22Rv1 (cell line): ENCODE measurements at regions not wholly inside any gene's neighbourhood (a gene's known extent, or its start where the extent isn't known, plus 50 kb on each side); places are given as distances from the start of the nearest gene placed in this dataset.

ENCODE experiments used
- ZFX ChIP-seq: fragments of 450-650 bp; IDR thresholded peaks from 2 replicates; pipeline ENCODE4 v1.6.1; 2017; ENCODE audit warnings: antibody characterized with exemption, borderline replicate concordance
- TF ChIP-seq, protein P1 (sequence below): fragments of 450-650 bp; IDR thresholded peaks from 2 replicates; pipeline ENCODE4 v1.5.1; 2017; ENCODE audit warnings: mild to moderate bottlenecking

DNA sequence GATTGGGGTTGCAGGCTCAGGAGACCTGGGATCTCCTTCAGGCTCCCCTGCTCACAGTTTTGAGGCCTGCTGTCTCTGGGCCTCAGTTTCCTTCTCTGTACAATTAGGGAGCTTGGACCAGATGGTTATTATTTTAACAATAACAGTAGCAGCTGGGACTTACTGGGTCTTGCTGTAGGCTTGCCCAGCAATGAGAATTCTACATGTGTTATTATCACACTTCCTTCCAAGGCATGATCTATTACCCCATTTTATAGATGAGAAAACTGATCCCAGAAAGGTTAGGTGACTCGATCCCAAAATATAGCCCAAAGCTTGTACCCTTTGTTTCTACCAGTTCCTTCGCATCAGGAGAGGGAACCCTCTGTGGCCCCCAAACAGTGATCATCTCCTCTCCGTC lies 153.8 kb downstream of the PTPRU start:
- TF ChIP-seq, protein P1, sequence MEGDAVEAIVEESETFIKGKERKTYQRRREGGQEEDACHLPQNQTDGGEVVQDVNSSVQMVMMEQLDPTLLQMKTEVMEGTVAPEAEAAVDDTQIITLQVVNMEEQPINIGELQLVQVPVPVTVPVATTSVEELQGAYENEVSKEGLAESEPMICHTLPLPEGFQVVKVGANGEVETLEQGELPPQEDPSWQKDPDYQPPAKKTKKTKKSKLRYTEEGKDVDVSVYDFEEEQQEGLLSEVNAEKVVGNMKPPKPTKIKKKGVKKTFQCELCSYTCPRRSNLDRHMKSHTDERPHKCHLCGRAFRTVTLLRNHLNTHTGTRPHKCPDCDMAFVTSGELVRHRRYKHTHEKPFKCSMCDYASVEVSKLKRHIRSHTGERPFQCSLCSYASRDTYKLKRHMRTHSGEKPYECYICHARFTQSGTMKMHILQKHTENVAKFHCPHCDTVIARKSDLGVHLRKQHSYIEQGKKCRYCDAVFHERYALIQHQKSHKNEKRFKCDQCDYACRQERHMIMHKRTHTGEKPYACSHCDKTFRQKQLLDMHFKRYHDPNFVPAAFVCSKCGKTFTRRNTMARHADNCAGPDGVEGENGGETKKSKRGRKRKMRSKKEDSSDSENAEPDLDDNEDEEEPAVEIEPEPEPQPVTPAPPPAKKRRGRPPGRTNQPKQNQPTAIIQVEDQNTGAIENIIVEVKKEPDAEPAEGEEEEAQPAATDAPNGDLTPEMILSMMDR: no peak
- no peak for TF ChIP-seq ZFX
